ENCODE measurements at regions not wholly inside any gene's neighbourhood (a gene's known extent, or its start where the extent isn't known, plus 50 kb on each side); places are given as distances from the start of the nearest gene placed in this dataset.

- ChIA-PET CTCF (ENCODE audit: unreplicated experiment) (no interaction called here), POLR2A (interaction anchor here (0.7 kb wide), 1 partner anchor 23 kb away, joined by 3 read pairs; no protein-coding TSS in a partner anchor)
- no TSS peak for BruUV-seq (replicated peaks)
- Histone ChIP-seq H2AFZ (ENCODE audit: low read length) (no peak overlapping the region), H3K27ac (ENCODE audit: low read depth, low read length, poor library complexity, severe bottlenecking) (no peak overlapping the region), H3K9me2 (ENCODE audit: insufficient read depth, low read length) (no peaks in the 10 kb centered on the region), H3K79me2 (ENCODE audit: insufficient read depth, low read depth, low read length) (no peaks in the 10 kb centered on the region), H3K4me1 (ENCODE audit: insufficient read depth, low read length, poor library complexity, severe bottlenecking) (no peaks in the 10 kb centered on the region), H3K4me3 (ENCODE audit: low read depth, low read length, poor library complexity, severe bottlenecking) (no peak overlapping the region), H3K9me3 (ENCODE audit: low read length) (no peaks in the 10 kb centered on the region), H3K36me3 (ENCODE audit: insufficient read depth, low read length) (no peaks in the 10 kb centered on the region), H4K20me1 (ENCODE audit: insufficient read depth, low read length) (no peaks in the 10 kb centered on the region), H3K4me2 (ENCODE audit: low read length) (no peak overlapping the region)
- TF ChIP-seq EZH2phosphoT487 (IDR thresholded peaks at IDR 0.05; ENCODE audit: borderline replicate concordance, low read depth, low read length) = no peak
- no peak for TF ChIP-seq CTCF (conservative IDR thresholded peaks at IDR 0.05; ENCODE audit: low read length)
- intact Hi-C loops (cut with micrococcal nuclease; ENCODE audit: unreplicated experiment) = no loop called here
- no peak for DNase-seq (ENCODE audit: low spot score)
These were observed 104.4 kb upstream of the MAP9 start for GRCh38 chr4:155481150-155481549.

- H3K27ac ChIP-seq (ENCODE audit: low read depth, low read length, poor library complexity, severe bottlenecking) = no peak overlapping the region
- no peaks in the 10 kb centered on the region for H3K9me3 ChIP-seq (ENCODE audit: low read length)
- H3K9me2 ChIP-seq (ENCODE audit: insufficient read depth, low read length) = no peaks in the 10 kb centered on the region
- no peaks in the 10 kb centered on the region for H3K36me3 ChIP-seq (ENCODE audit: insufficient read depth, low read length)
- POLR2A ChIA-PET = interaction anchor here (0.6 kb wide), 2 partner anchors 441 to 530 kb away, joined by 3 to 4 read pairs; no protein-coding TSS in a partner anchor
- TF ChIP-seq EZH2phosphoT487 (IDR thresholded peaks at IDR 0.05; ENCODE audit: borderline replicate concordance, low read depth, low read length) = no peak
- TF ChIP-seq CTCF (conservative IDR thresholded peaks at IDR 0.05; ENCODE audit: low read length) = no peak
- H3K4me1 ChIP-seq (ENCODE audit: insufficient read depth, low read length, poor library complexity, severe bottlenecking) = no peaks in the 10 kb centered on the region
- intact Hi-C loops (cut with micrococcal nuclease; ENCODE audit: unreplicated experiment) = no loop called here
- no TSS peak for BruUV-seq (replicated peaks)
- H3K79me2 ChIP-seq (ENCODE audit: insufficient read depth, low read depth, low read length) = no peaks in the 10 kb centered on the region
- no peak overlapping the region for H2AFZ ChIP-seq (ENCODE audit: low read length)
- no peak overlapping the region for H3K4me3 ChIP-seq (ENCODE audit: low read depth, low read length, poor library complexity, severe bottlenecking)
- no peaks in the 10 kb centered on the region for H4K20me1 ChIP-seq (ENCODE audit: insufficient read depth, low read length)
- CTCF ChIA-PET (ENCODE audit: unreplicated experiment) = no interaction called here
- no peak overlapping the region for H3K4me2 ChIP-seq (ENCODE audit: low read length)
- no peak for DNase-seq (ENCODE audit: low spot score)
These were observed 103.1 kb upstream of the MAP9 start for GRCh38 chr4:155479835-155480234.

DNA sequence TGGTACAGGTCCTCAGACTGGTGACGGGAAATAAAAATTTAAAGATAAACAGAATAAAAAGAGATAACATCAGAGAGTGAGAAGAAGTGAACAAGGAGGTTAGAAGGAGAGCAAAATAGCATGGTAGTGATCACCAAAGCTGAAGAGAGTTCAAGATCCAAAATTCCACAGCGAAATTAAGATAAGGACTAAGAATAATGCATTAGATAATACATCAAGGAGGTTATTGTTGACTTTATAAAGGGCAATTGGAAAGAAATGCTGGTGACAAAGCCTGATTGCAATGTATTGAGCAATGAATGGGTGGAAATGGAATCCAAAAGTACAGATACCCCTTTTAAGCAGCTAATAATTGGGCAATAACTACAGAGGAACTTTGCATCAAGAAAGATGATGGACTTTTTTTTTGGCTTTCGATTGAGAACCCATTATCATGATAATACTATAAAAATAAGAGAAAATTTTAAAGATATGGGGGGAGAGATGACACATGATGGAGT lies 101.6 kb upstream of the MAP9 start:
- no peak overlapping the region for H3K4me3 ChIP-seq (ENCODE audit: low read depth, low read length, poor library complexity, severe bottlenecking)
- no peak overlapping the region for H2AFZ ChIP-seq (ENCODE audit: low read length)
- no peaks in the 10 kb centered on the region for H3K36me3 ChIP-seq (ENCODE audit: insufficient read depth, low read length)
- no peak overlapping the region for H3K27ac ChIP-seq (ENCODE audit: low read depth, low read length, poor library complexity, severe bottlenecking)
- no peaks in the 10 kb centered on the region for H3K79me2 ChIP-seq (ENCODE audit: insufficient read depth, low read depth, low read length)
- no peak overlapping the region for H3K4me2 ChIP-seq (ENCODE audit: low read length)
- CTCF ChIA-PET (ENCODE audit: unreplicated experiment) = no interaction called here
- no peaks in the 10 kb centered on the region for H4K20me1 ChIP-seq (ENCODE audit: insufficient read depth, low read length)
- POLR2A ChIA-PET = no interaction called here
- no peak for DNase-seq (ENCODE audit: low spot score)
- H3K4me1 ChIP-seq (ENCODE audit: insufficient read depth, low read length, poor library complexity, severe bottlenecking) = no peaks in the 10 kb centered on the region
- no peaks in the 10 kb centered on the region for H3K9me2 ChIP-seq (ENCODE audit: insufficient read depth, low read length)
- H3K9me3 ChIP-seq (ENCODE audit: low read length) = no peaks in the 10 kb centered on the region
- intact Hi-C loops (cut with micrococcal nuclease; ENCODE audit: unreplicated experiment) = no loop called here
- no peak for TF ChIP-seq CTCF (conservative IDR thresholded peaks at IDR 0.05; ENCODE audit: low read length)
- TF ChIP-seq EZH2phosphoT487 (IDR thresholded peaks at IDR 0.05; ENCODE audit: borderline replicate concordance, low read depth, low read length) = no peak
- BruUV-seq (replicated peaks) = no TSS peak

Measured in OCI-LY7 (cell line).